Trophoblast cell (in vitro differentiated cells and primary cell): ENCODE measurements at regions not wholly inside any gene's neighbourhood (a gene's known extent, or its start where the extent isn't known, plus 50 kb on each side); places are given as distances from the start of the nearest gene placed in this dataset.

Experiments used
- DNase-seq, 2 donors: peaks; one replicate each; pipeline ENCODE4 v3.0.0-alpha.2; 2016
- H2AFZ ChIP-seq: 2 replicates; pipeline ENCODE4 v1.6.1; 2013; ENCODE audit warnings: low read length, moderate library complexity, mild to moderate bottlenecking; ENCODE audit not compliant: insufficient read depth, poor library complexity
- H2AK5ac ChIP-seq: 2 replicates; pipeline ENCODE4 v1.6.1; 2013; ENCODE audit warnings: mild to moderate bottlenecking, low read length
- H2BK120ac ChIP-seq: 2 replicates; pipeline ENCODE4 v1.6.1; 2013; ENCODE audit warnings: low read length, mild to moderate bottlenecking, moderate library complexity; ENCODE audit not compliant: insufficient read depth, poor library complexity
- H2BK12ac ChIP-seq: 2 replicates; pipeline ENCODE4 v1.6.1; 2013; ENCODE audit warnings: mild to moderate bottlenecking, low read length, moderate library complexity
- H2BK5ac ChIP-seq: 2 replicates; pipeline ENCODE4 v1.6.1; 2013; ENCODE audit warnings: low read length, low read depth, moderate library complexity, mild to moderate bottlenecking; ENCODE audit not compliant: poor library complexity
- H3K14ac ChIP-seq: 2 replicates; pipeline ENCODE4 v1.6.1; 2013; ENCODE audit warnings: mild to moderate bottlenecking, low read length
- H3K18ac ChIP-seq: 2 replicates; pipeline ENCODE4 v1.6.1; 2013; ENCODE audit warnings: mild to moderate bottlenecking, low read length
- H3K23ac ChIP-seq: 2 replicates; pipeline ENCODE4 v1.6.1; 2013; ENCODE audit warnings: low read length
- H3K27ac ChIP-seq: 2 replicates; pipeline ENCODE4 v1.5.1; 2013; ENCODE audit warnings: low read depth, mild to moderate bottlenecking, inconsistent platforms, low read length, moderate library complexity
- H3K27me3 ChIP-seq: 2 replicates; pipeline ENCODE4 v1.6.1; 2013; ENCODE audit warnings: inconsistent platforms, mild to moderate bottlenecking, low read length, moderate library complexity; ENCODE audit not compliant: insufficient read depth
- H3K36me3 ChIP-seq, 2 experiments: 1 replicate in 1 of 2; 2 replicates in 1 of 2; pipeline ENCODE4 v1.6.1; 2013; ENCODE audit warnings: low read length in 2 of 2, mild to moderate bottlenecking in 2 of 2, moderate library complexity in 1 of 2; ENCODE audit not compliant: insufficient read depth in 2 of 2, control insufficient read depth in 1 of 2
- H3K4ac ChIP-seq: 2 replicates; pipeline ENCODE4 v1.6.1; 2013; ENCODE audit warnings: low read depth, mild to moderate bottlenecking, low read length, moderate library complexity
- H3K4me1 ChIP-seq, 2 experiments: 1 replicate in 1 of 2; 2 replicates in 1 of 2; pipeline ENCODE4 v1.6.1; 2013; ENCODE audit warnings: low read length in 2 of 2, mild to moderate bottlenecking in 2 of 2, moderate library complexity in 1 of 2; ENCODE audit not compliant: insufficient read depth in 2 of 2, control insufficient read depth in 1 of 2
- H3K4me2 ChIP-seq: 2 replicates; pipeline ENCODE4 v1.6.1; 2013; ENCODE audit warnings: inconsistent platforms, mild to moderate bottlenecking, low read length, moderate library complexity
- H3K4me3 ChIP-seq: 2 replicates; pipeline ENCODE4 v1.5.1; 2013; ENCODE audit warnings: mild to moderate bottlenecking, low read depth, low read length, inconsistent platforms
- H3K79me1 ChIP-seq: one replicate; pipeline ENCODE4 v1.6.1; 2013; ENCODE audit warnings: low read length
- H3K79me2 ChIP-seq: 2 replicates; pipeline ENCODE4 v1.6.1; 2013; ENCODE audit warnings: low read length, mild to moderate bottlenecking; ENCODE audit not compliant: control insufficient read depth, insufficient read depth, poor library complexity
- H3K9ac ChIP-seq: 2 replicates; pipeline ENCODE4 v1.6.1; 2013; ENCODE audit warnings: mild to moderate bottlenecking, low read length
- H3K9me3 ChIP-seq: 2 replicates; pipeline ENCODE4 v1.6.1; 2013; ENCODE audit warnings: low read depth, mild to moderate bottlenecking, control low read depth, inconsistent platforms, low read length; ENCODE audit not compliant: insufficient read depth
- H4K12ac ChIP-seq: 2 replicates; pipeline ENCODE4 v1.6.1; 2013; ENCODE audit warnings: low read depth, mild to moderate bottlenecking, low read length, moderate library complexity
- H4K8ac ChIP-seq: 2 replicates; pipeline ENCODE4 v1.6.1; 2013; ENCODE audit warnings: low read depth, mild to moderate bottlenecking, low read length, moderate library complexity
- H4K91ac ChIP-seq: one replicate; pipeline ENCODE4 v1.6.1; 2013; ENCODE audit warnings: low read depth, mild to moderate bottlenecking, low read length, moderate library complexity
- WGBS: extraction: QIAGEN DNeasy Blood & Tissue Kit; methylation state at CpG from one replicate; pipeline ENCODE4 v1.1.7; 2013; ENCODE audit warnings: missing lambda C conversion rate; ENCODE audit not compliant: insufficient read length, insufficient coverage; ENCODE audit errors: extremely low coverage; 5-methylcytosine and 5-hydroxymethylcytosine counted together

DNA sequence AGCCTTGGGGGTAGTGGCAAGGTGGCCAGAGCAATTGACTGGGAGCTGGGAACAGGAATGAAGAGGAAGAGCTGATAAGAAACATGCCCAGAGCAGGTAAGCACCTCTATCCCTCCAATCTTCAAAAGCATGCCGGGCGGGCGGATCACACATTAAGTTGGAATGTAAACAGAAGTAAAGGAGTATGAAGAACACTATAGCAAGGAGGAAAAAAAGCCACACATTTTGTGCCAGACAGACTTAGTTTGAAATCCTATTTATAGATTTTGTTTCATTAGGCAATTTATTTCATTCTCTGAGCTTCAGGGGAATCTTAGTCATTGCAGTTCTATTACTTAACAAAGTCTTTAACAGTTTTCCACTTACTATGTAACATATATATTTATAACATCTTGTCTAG, 173.9 kb upstream of the TNC start:
- H3K14ac ChIP-seq = no peak overlapping the region
- H2BK12ac ChIP-seq = no peak overlapping the region
- H4K12ac ChIP-seq = no peak overlapping the region
- H3K27me3 ChIP-seq = no peaks in the 10 kb centered on the region
- H3K23ac ChIP-seq = no peak overlapping the region
- H3K9ac ChIP-seq = no peak overlapping the region
- H3K18ac ChIP-seq = no peak overlapping the region
- no peak overlapping the region for H3K4me2 ChIP-seq
- H2BK120ac ChIP-seq = no peak overlapping the region
- peak; percentile 56 to 75 for DNase-seq
- H2AFZ ChIP-seq = no peak overlapping the region
- H3K4ac ChIP-seq = no peak overlapping the region
- no peak overlapping the region for H2AK5ac ChIP-seq
- H3K79me2 ChIP-seq = no peaks in the 10 kb centered on the region
- H3K79me1 ChIP-seq = peaks cover 3% of the 10 kb centered on the region
- WGBS = no CpG with 5 or more reads among the region's 3 CpGs
- H2BK5ac ChIP-seq = no peak overlapping the region
- no peaks in the 10 kb centered on the region for H3K9me3 ChIP-seq
- H3K27ac ChIP-seq = no peak overlapping the region
- H4K91ac ChIP-seq = no peak overlapping the region
- H3K4me3 ChIP-seq = no peak overlapping the region
- H3K36me3 ChIP-seq = no peaks in the 10 kb centered on the region
- peaks cover 8 to 13% of the 10 kb centered on the region in 2 experiments for H3K4me1 ChIP-seq
- no peak overlapping the region for H4K8ac ChIP-seq

DNA sequence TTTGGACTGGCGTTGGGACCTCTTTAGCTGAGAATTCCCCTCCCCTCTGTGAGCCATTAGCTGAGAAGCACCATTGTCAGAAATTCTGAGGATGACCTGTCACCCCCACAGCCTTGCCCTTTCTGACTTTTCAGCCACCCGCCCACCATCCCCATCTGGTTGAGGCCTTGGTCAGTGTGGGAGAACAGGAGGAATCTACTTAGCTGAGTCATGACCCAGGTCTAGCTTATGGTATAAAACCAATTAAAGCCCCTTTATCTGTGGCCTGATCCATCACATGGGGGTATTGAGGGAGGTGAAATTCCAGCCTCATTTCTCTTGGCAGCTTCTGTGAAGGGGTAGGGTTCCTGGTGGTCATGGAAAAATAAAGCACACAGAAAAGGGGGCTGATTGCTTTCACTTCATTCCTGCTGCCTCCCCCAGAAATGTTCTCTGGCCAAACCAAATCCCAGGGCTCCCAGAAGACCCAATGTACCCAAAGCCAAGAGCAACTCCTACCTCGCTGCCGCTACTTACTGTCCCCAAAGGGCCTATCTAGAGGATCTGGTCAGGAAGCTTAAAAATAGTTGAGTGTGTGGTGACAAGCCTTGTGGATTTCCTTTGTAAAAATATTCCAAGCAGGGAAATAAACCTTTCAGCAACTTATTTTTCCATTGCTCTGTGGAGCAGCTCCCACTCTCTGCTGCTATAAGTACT, 174.8 kb upstream of the TNC start:
- no peak for DNase-seq
- H2BK12ac ChIP-seq = peak overlapping the region; percentile 6
- H3K9ac ChIP-seq = no peak overlapping the region
- H2AK5ac ChIP-seq = no peak overlapping the region
- H3K4me2 ChIP-seq = no peak overlapping the region
- H3K23ac ChIP-seq = no peak overlapping the region
- no peak overlapping the region for H4K12ac ChIP-seq
- H3K4me1 ChIP-seq = peaks cover 8 to 13% of the 10 kb centered on the region in 2 experiments
- H4K8ac ChIP-seq = no peak overlapping the region
- H3K36me3 ChIP-seq = no peaks in the 10 kb centered on the region
- H3K79me1 ChIP-seq = peaks cover 3% of the 10 kb centered on the region
- no CpG with 5 or more reads among the region's 4 CpGs for WGBS
- peak overlapping the region; percentile 28 for H4K91ac ChIP-seq
- H2BK5ac ChIP-seq = peak overlapping the region; percentile 38
- no peak overlapping the region for H3K4me3 ChIP-seq
- no peaks in the 10 kb centered on the region for H3K9me3 ChIP-seq
- H3K27me3 ChIP-seq = no peaks in the 10 kb centered on the region
- H3K18ac ChIP-seq = no peak overlapping the region
- no peak overlapping the region for H3K4ac ChIP-seq
- no peak overlapping the region for H3K14ac ChIP-seq
- no peak overlapping the region for H3K27ac ChIP-seq
- H3K79me2 ChIP-seq = no peaks in the 10 kb centered on the region
- H2BK120ac ChIP-seq = no peak overlapping the region
- H2AFZ ChIP-seq = no peak overlapping the region

DNA sequence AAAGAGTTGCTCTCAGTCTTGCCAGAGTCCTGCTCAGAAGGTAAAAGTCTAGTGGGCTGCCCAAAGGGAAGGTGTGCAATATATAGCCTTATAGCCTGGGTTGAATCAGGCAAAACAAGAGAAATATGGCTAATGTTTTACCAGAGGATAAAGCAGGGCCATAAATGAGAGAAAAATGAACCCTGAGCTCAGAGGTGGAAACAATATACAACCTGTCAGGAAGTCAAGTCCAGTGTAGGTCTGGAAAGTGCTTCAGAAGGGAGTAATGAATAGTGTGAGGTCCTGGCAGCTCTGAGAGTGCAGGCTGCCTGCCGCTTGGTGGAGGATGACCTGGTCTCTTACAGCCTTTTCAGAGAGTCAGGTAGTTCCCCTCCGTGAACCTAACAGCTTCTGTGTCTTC, 177.8 kb upstream of the TNC start:
- DNase-seq = no peak

DNA sequence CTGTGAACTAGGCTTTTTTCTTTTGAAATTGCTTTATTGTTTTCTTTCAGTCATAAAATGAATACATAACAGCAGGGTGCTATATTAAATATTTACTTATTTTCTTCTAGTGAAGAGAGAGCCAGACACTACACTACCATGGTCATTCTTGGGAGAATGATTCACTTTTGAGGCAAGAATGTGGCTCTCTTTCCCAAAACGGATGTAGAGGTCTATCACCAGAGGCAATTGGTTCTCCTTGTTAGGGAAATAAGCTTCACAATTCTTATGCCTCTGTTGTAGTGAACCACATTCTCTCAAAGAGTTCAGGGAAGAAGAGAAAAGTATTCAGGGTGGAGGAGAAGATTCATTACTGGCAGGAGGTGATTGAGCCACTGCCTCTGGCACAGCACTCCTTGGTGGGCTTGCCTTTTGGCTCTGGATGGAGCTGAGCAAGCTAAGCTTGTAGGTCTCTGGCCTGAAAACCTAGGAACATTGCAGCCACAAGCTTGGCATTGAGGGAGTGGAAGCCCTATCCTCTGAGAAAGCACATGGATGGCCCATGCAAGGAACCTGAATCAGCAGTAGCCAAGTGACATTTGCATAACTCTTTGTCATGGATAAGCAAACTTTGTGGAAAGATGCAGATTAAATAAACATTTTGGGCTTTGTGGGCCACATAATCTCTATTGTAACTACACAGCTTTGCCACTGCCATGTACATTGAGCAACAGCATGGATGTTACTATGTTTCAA, 179.0 kb upstream of the TNC start:
- Histone ChIP-seq H3K18ac (no peak overlapping the region), H4K8ac (no peak overlapping the region), H3K9ac (no peak overlapping the region), H3K4me2 (no peak overlapping the region), H3K4me1 (peaks cover 6 to 9% of the 10 kb centered on the region in 2 experiments), H3K36me3 (no peaks in the 10 kb centered on the region), H2AK5ac (no peak overlapping the region), H3K9me3 (no peaks in the 10 kb centered on the region), H2BK5ac (no peak overlapping the region), H4K91ac (no peak overlapping the region), H3K14ac (no peak overlapping the region), H2AFZ (no peak overlapping the region), H3K79me1 (no peaks in the 10 kb centered on the region), H2BK12ac (no peak overlapping the region), H3K23ac (no peak overlapping the region), H3K79me2 (no peaks in the 10 kb centered on the region), H3K27me3 (no peaks in the 10 kb centered on the region), H3K27ac (no peak overlapping the region), H4K12ac (no peak overlapping the region), H2BK120ac (no peak overlapping the region), H3K4ac (no peak overlapping the region), H3K4me3 (no peak overlapping the region)
- no CpG with 5 or more reads among the region's 1 CpG for WGBS
- DNase-seq = no peak

More for the DNA sequence above, 177.8 kb upstream of the TNC start:
- Histone ChIP-seq H3K4me1 (peaks cover 8 to 13% of the 10 kb centered on the region in 2 experiments), H2AK5ac (no peak overlapping the region), H3K9me3 (no peaks in the 10 kb centered on the region), H3K27ac (no peak overlapping the region), H3K36me3 (no peaks in the 10 kb centered on the region), H3K9ac (no peak overlapping the region), H4K12ac (no peak overlapping the region), H3K4me2 (no peak overlapping the region), H3K4me3 (no peak overlapping the region), H3K4ac (no peak overlapping the region), H2BK12ac (no peak overlapping the region), H2AFZ (no peak overlapping the region), H2BK120ac (no peak overlapping the region), H3K23ac (no peak overlapping the region), H3K79me1 (no peaks in the 10 kb centered on the region), H3K27me3 (no peaks in the 10 kb centered on the region), H2BK5ac (no peak overlapping the region), H3K79me2 (no peaks in the 10 kb centered on the region), H3K18ac (no peak overlapping the region), H3K14ac (no peak overlapping the region), H4K91ac (no peak overlapping the region), H4K8ac (no peak overlapping the region)
- WGBS = no CpG with 5 or more reads among the region's 2 CpGs
